Astrocyte of the spinal cord (primary cell): ENCODE measurements at regions not wholly inside any gene's neighbourhood (a gene's known extent, or its start where the extent isn't known, plus 50 kb on each side); places are given as distances from the start of the nearest gene placed in this dataset.
"Not testable (repeated sequence)": the region's sequence is repeated elsewhere in the genome, so short reads cannot be mapped to it uniquely, and the experiment has no call there.

Experiments used
- DNase-seq: peaks from one replicate; pipeline ENCODE4 v3.0.0; 2011; ENCODE audit warnings: low read depth, low spot score
- H3K4me3 ChIP-seq: 2 replicates; pipeline ENCODE4 v1.5.1; 2011; ENCODE audit warnings: low read depth, mild to moderate bottlenecking, low read length, moderate library complexity
- in situ Hi-C: cut with HindIII; loops from 2 replicates; pipeline ENCODE4 v1.10.0; 2017; ENCODE audit warnings: low sequenced_read_pairs
- TF ChIP-seq, protein P1 (sequence below): IDR thresholded peaks from 2 replicates; pipeline ENCODE4 v1.5.1; 2012; ENCODE audit warnings: low read depth, mild to moderate bottlenecking, low read length, inconsistent platforms

DNA sequence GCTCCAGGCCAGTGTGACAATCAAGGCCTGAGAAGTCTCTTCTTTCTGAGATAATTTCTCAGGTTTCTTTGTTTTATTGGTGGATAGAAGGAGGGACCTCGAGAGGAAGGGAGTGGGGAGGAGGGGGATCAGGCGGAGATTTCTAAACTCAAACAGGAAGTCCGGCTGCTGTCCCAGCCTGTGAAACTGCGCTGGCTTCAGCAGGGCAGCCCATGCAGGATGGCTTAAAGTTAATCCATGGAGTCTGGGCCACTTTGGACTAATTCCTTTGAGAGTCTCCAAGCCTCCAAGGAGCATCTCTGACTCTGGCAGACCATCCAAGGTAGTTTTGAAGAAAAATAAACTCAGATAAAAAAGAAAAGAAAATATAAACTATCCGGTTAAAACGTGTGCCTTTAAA, 378.5 kb downstream of the MLLT3 start:
- no peak overlapping the region for H3K4me3 ChIP-seq

DNA sequence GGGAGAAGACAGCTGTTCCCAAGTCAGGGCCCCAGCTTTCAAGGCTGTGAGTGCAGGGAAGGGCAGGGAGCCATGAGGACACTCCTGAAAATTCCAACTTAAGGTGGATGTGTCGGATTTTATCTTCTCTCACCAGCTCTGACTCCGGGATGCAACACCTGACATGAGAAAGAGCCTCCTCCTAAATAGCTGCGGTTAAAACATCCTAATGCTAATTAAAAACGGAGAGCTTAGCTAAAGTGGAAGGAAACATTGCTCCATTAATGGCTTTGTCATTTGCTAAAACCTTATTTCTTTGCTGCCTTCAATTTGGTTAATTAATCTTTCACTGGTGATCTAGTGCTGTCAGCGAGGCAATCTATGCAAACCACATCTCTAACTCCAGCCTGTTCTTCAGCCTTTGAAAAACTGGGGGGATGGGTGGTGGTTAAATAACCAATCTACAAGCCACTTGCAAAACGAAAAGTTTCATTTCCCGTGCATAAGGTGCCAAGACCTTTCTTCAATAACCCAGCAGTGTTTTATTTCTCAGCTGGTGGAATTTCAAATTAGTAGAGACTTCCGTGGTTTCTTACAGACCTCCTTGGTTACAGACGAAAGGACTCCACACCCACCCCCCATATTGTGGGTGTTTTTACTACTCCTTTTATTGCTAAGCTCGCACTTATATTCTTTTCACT, 379.6 kb downstream of the MLLT3 start:
- H3K4me3 ChIP-seq = no peak overlapping the region
- no peak for DNase-seq
- TF ChIP-seq, protein P1, sequence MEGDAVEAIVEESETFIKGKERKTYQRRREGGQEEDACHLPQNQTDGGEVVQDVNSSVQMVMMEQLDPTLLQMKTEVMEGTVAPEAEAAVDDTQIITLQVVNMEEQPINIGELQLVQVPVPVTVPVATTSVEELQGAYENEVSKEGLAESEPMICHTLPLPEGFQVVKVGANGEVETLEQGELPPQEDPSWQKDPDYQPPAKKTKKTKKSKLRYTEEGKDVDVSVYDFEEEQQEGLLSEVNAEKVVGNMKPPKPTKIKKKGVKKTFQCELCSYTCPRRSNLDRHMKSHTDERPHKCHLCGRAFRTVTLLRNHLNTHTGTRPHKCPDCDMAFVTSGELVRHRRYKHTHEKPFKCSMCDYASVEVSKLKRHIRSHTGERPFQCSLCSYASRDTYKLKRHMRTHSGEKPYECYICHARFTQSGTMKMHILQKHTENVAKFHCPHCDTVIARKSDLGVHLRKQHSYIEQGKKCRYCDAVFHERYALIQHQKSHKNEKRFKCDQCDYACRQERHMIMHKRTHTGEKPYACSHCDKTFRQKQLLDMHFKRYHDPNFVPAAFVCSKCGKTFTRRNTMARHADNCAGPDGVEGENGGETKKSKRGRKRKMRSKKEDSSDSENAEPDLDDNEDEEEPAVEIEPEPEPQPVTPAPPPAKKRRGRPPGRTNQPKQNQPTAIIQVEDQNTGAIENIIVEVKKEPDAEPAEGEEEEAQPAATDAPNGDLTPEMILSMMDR = no peak
- in situ Hi-C loops = no loop called here

More for the DNA sequence above, 378.5 kb downstream of the MLLT3 start:
- DNase-seq = no peak
- TF ChIP-seq, protein P1 = no peak
- in situ Hi-C loops = no loop called here

DNA sequence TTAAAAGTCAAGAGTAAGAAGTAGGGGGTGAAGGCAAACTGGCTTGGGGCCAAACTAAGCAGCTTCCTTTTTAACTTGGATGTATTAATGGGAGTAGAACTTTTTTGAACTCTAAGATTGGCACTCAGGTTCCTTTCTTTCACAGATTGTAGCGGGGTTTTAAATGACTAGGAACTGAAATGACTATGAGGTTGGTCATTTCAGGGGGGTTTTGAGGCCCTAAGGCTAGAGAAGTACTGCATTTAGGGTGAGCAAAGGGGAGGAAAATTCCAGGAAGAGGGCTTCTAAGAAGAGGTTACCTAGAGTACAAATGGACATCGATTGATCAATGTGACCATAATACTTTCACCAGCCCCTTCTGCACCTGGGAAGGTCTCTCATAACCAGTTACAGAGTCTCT, 381.8 kb downstream of the MLLT3 start:
- DNase-seq = no peak
- in situ Hi-C loops = no loop called here
- TF ChIP-seq, protein P1 = no peak

DNA sequence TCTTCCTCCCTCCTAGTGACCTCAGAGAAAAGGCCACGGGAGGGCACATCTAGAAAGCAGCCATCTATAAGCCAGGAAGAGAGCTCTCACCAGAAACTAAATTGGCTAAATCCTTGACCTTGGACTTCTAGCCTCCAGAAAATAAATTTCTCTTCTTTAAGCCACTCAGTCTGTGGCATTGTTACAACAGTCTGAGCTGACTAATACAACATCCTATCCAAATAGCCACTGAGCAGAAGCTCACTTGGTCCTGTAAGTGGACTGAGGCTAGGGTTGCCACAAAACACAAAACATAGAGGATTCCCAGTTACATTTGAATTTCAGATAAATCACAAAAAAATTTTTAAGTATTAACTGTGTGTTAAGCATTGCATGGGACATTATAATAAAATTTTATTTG, 383.4 kb downstream of the MLLT3 start:
- no peak for DNase-seq

More for the DNA sequence above, 381.8 kb downstream of the MLLT3 start:
- no peak overlapping the region for H3K4me3 ChIP-seq

DNA sequence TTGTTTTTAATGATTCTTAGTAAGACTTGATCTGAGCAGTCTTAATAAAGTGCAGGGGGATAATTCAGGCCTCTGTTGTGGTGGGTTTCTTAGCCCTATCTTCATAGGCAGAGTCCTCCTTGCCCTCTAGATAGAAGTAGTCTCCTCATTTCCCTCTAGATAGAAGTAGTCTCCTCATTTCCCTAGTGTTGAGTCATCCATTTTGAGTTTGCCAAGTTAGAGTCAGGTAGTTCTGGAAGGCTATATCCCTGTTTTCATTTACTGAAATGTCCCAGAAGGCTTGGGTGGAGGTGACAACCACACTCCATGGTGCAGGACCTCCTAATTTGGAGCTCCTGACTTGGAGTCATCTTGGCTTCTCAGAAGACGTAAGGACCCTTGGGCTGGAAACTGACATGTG, 384.6 kb downstream of the MLLT3 start:
- in situ Hi-C loops = no loop called here
- TF ChIP-seq, protein P1 = no peak
- no peak for DNase-seq
- no peak overlapping the region for H3K4me3 ChIP-seq

More for the DNA sequence above, 383.4 kb downstream of the MLLT3 start:
- TF ChIP-seq, protein P1 = no peak
- H3K4me3 ChIP-seq = no peak overlapping the region
- in situ Hi-C loops = no loop called here

DNA sequence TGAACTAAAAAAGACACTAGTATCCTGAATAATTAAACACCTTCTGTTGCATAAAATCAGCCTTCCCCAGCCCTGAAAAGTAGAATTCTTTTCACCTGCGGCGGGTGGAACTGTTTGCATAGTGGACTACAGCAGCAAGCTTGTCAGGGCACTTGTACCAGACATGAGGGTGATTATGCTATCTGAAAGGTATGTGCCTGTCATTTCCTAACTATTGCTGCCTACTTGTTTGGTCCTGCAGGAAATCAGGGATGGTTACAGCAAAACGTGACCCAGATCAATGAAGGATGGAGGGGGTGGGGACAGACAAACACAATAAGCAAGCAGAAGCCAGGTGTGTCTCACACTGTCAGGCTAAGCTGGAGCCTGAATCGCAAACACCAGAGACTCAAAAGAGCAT, 385.6 kb downstream of the MLLT3 start:
- H3K4me3 ChIP-seq = no peak overlapping the region
- TF ChIP-seq, protein P1 = no peak
- DNase-seq = no peak
- in situ Hi-C loops = no loop called here

DNA sequence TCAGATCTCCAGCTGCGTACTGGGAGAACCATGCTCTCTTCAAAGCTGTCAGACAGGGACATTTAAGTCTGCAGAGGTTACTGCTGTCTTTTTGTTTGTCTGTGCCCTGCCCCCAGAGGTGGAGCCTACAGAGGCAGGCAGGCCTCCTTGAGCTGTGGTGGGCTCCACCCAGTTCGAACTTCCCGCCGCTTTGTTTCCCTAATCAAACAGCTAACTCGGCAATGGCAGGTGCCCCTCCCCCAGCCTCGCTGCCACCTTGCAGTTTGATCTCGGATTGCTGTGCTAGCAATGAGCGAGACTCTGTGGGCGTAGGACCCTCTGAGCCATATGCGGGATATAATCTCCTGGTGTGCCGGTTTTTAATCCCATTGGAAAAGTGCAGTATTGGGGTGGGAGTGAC, 387.1 kb downstream of the MLLT3 start:
- DNase-seq, in situ Hi-C loops: not testable (repeated sequence)

More for the DNA sequence above, 387.1 kb downstream of the MLLT3 start:
- H3K4me3 ChIP-seq = not testable (repeated sequence)
